Fibroblast of gingiva (primary cell): ENCODE measurements at regions not wholly inside any gene's neighbourhood (a gene's known extent, or its start where the extent isn't known, plus 50 kb on each side); places are given as distances from the start of the nearest gene placed in this dataset.
"Not testable (repeated sequence)": the region's sequence is repeated elsewhere in the genome, so short reads cannot be mapped to it uniquely, and the experiment has no call there.

Experiments
- DNase-seq: peaks from one replicate; pipeline ENCODE4 v3.0.0-alpha.2; 2011; ENCODE audit warnings: low read depth

GRCh38 chr3:5357089-5357488 is 169.6 kb downstream of the EDEM1 start:
- no peak for DNase-seq

GRCh38 chr3:5358911-5359310 is 171.4 kb downstream of the EDEM1 start:
- no peak for DNase-seq

GRCh38 chr3:5360453-5360852 is 172.9 kb downstream of the EDEM1 start:
- DNase-seq: no peak

- DNase-seq: no peak
Observed at GRCh38 chr3:5366746-5367145, 179.2 kb downstream of the EDEM1 start.

- DNase-seq: not testable (repeated sequence)
Observed at GRCh38 chr3:5371555-5371954, 184.0 kb downstream of the EDEM1 start.

- DNase-seq: no peak
Observed at GRCh38 chr3:5376761-5377160, 189.3 kb downstream of the EDEM1 start.

- not testable (repeated sequence) for DNase-seq
Observed at GRCh38 chr3:5379266-5379665, 191.8 kb downstream of the EDEM1 start.

GRCh38 chr3:5383486-5384263 is 196.2 kb downstream of the EDEM1 start:
- not testable (repeated sequence) for DNase-seq

- no peak for DNase-seq
Observed at GRCh38 chr3:5384557-5385236, 197.2 kb downstream of the EDEM1 start.

- DNase-seq: no peak
Observed at GRCh38 chr3:5388091-5388490, 200.6 kb downstream of the EDEM1 start.

GRCh38 chr3:5389057-5389456 is 201.6 kb downstream of the EDEM1 start:
- no peak for DNase-seq

GRCh38 chr3:5390221-5390620 is 202.7 kb downstream of the EDEM1 start:
- no peak for DNase-seq

- no peak for DNase-seq
Observed at GRCh38 chr3:5390936-5391625, 203.6 kb downstream of the EDEM1 start.

- DNase-seq: no peak
Observed at GRCh38 chr3:5401002-5401401, 213.5 kb downstream of the EDEM1 start.

GRCh38 chr3:5404718-5405117 is 217.2 kb downstream of the EDEM1 start:
- DNase-seq: no peak

- no peak for DNase-seq
Observed at GRCh38 chr3:5411786-5412185, 224.3 kb downstream of the EDEM1 start.

GRCh38 chr3:5423076-5423475 is 235.6 kb downstream of the EDEM1 start:
- DNase-seq: no peak

GRCh38 chr3:5423523-5423922 is 236.0 kb downstream of the EDEM1 start:
- no peak for DNase-seq

- DNase-seq: no peak
Observed at GRCh38 chr3:5425371-5425770, 237.9 kb downstream of the EDEM1 start.

- DNase-seq: no peak
Observed at GRCh38 chr3:5426094-5426883, 238.8 kb downstream of the EDEM1 start.

- DNase-seq: no peak
Observed at GRCh38 chr3:5427021-5427420, 239.5 kb downstream of the EDEM1 start.

GRCh38 chr3:5427938-5428337 is 240.4 kb downstream of the EDEM1 start:
- DNase-seq: no peak
